SK-N-SH (cell line): ENCODE measurements at regions not wholly inside any gene's neighbourhood (a gene's known extent, or its start where the extent isn't known, plus 50 kb on each side); places are given as distances from the start of the nearest gene placed in this dataset.

Experiments
- CTCF ChIA-PET: fragments of 300-600, 350-600 bp; formaldehyde crosslinking; extraction: SDS; loops from one replicate; lab custom pipeline; 2021; lab: Yijun Ruan, JAX
- POLR2A ChIA-PET: fragments of 350-600 bp; sonication (Branson Sonifier 250); formaldehyde crosslinking; extraction: SDS; loops from one replicate; lab custom pipeline; 2020; ENCODE audit warnings: antibody characterized with exemption, inconsistent platforms; lab: Yijun Ruan, JAX
- DNase-seq: peaks from one replicate; pipeline ENCODE4 v3.0.0; 2012
- H2AFZ ChIP-seq: fragments of 200-600 bp; sonication (generic); 2 replicates; pipeline ENCODE4 v1.8.1; 2016; ENCODE audit warnings: antibody characterized with exemption, mild to moderate bottlenecking, low read depth
- H3F3A ChIP-seq: fragments of 200-600 bp; sonication (generic); replicated peaks from 2 replicates; pipeline ENCODE3; 2016; ENCODE audit warnings: antibody characterized with exemption, mild to moderate bottlenecking; ENCODE audit not compliant: insufficient read depth
- H3K27ac ChIP-seq, 2 experiments: fragments of 200-500 bp in 1 of 2; fragments of 200-600 bp in 1 of 2; sonication (Bioruptor generic) in 1 of 2; sonication (generic), shearing (Covaris generic) in 1 of 2; 2 replicates each; pipeline versions ENCODE4 v1.5.1 to v1.6.1; 2014 to 2016; ENCODE audit warnings: low read depth in 2 of 2, inconsistent platforms in 1 of 2, low read length in 1 of 2, mild to moderate bottlenecking in 1 of 2, mixed read lengths in 1 of 2
- H3K27me3 ChIP-seq: fragments of 200-600 bp; sonication (generic), shearing (Covaris generic); 2 replicates; pipeline ENCODE4 v1.6.1; 2016; ENCODE audit warnings: mixed run types; ENCODE audit not compliant: insufficient read depth
- H3K36me3 ChIP-seq, 2 experiments: fragments of 200-500 bp in 1 of 2; fragments of 200-600 bp in 1 of 2; sonication (Bioruptor generic) in 1 of 2; sonication (generic) in 1 of 2; replicated peaks in 1 of 2; 2 replicates each; pipeline versions ENCODE3 to v1.5.1; 2014 to 2016; ENCODE audit warnings: low read length in 1 of 2, mild to moderate bottlenecking in 1 of 2; ENCODE audit not compliant: insufficient read depth in 2 of 2, control insufficient read depth in 1 of 2
- H3K4me1 ChIP-seq, 2 experiments: fragments of 200-500 bp in 1 of 2; fragments of 200-600 bp in 1 of 2; sonication (Bioruptor generic) in 1 of 2; sonication (generic), shearing (Covaris generic) in 1 of 2; 2 replicates each; pipeline versions ENCODE4 v1.5.1 to v1.6.1; 2014 to 2016; ENCODE audit warnings: low read depth in 1 of 2, low read length in 1 of 2, mixed run types in 1 of 2; ENCODE audit not compliant: insufficient read depth in 2 of 2, control insufficient read depth in 1 of 2
- H3K4me2 ChIP-seq: fragments of 200-600 bp; sonication (generic), shearing (Covaris generic); 2 replicates; pipeline ENCODE4 v1.6.1; 2017; ENCODE audit warnings: mixed run types
- H3K4me3 ChIP-seq, 2 experiments: fragments of 200-500 bp in 1 of 2; fragments of 200-600 bp in 1 of 2; sonication (Bioruptor generic) in 1 of 2; sonication (generic), shearing (Covaris generic) in 1 of 2; 2 replicates each; pipeline versions ENCODE4 v1.5.1 to v1.8.1; 2014 to 2016; ENCODE audit warnings: low read depth in 2 of 2, inconsistent platforms in 1 of 2, low read length in 1 of 2, mild to moderate bottlenecking in 1 of 2, mixed read lengths in 1 of 2, moderate library complexity in 1 of 2
- H3K79me2 ChIP-seq: fragments of 200-600 bp; sonication (generic); 2 replicates; pipeline ENCODE4 v1.8.1; 2017; ENCODE audit warnings: mild to moderate bottlenecking; ENCODE audit not compliant: insufficient read depth
- H3K9ac ChIP-seq: fragments of 200-600 bp; sonication (generic); 2 replicates; pipeline ENCODE4 v1.6.1; 2017; ENCODE audit warnings: mixed run types
- H3K9me2 ChIP-seq: fragments of 200-600 bp; sonication (generic); 2 replicates; pipeline ENCODE4 v1.6.1; 2017; ENCODE audit warnings: mixed run types
- H3K9me3 ChIP-seq: fragments of 200-600 bp; sonication (generic); 2 replicates; pipeline ENCODE4 v1.6.1; 2017; ENCODE audit warnings: mixed run types, mild to moderate bottlenecking, moderate library complexity
- H4K20me1 ChIP-seq: fragments of 200-600 bp; sonication (generic); 2 replicates; pipeline ENCODE4 v1.6.1; 2017; ENCODE audit warnings: mild to moderate bottlenecking, mixed run types; ENCODE audit not compliant: insufficient read depth
- ELF1 ChIP-seq: IDR thresholded peaks from 2 replicates; pipeline ENCODE4 v1.4.0; 2012
- EP300 ChIP-seq, 2 experiments: IDR thresholded peaks; 2 replicates each; pipeline versions ENCODE4 v1.4.0 to v1.6.1; 2012; ENCODE audit warnings: borderline replicate concordance in 1 of 2, low read depth in 1 of 2, low read length in 1 of 2
- FOSL2 ChIP-seq: IDR thresholded peaks from 2 replicates; pipeline ENCODE4 v1.4.0; 2012; ENCODE audit warnings: low read depth, mild to moderate bottlenecking, moderate library complexity, borderline replicate concordance
- FOXJ3 ChIP-seq: sonication (generic); formaldehyde crosslinking; IDR thresholded peaks from 2 replicates; pipeline ENCODE4 v1.5.1; 2020; ENCODE audit warnings: mild to moderate bottlenecking, missing genetic modification reagents
- GABPA ChIP-seq: IDR thresholded peaks from 2 replicates; pipeline ENCODE4 v1.4.0; 2012; ENCODE audit warnings: low read depth, mild to moderate bottlenecking
- JUND ChIP-seq: IDR thresholded peaks from 2 replicates; pipeline ENCODE4 v1.4.0; 2012
- MAX ChIP-seq: IDR thresholded peaks from 2 replicates; pipeline ENCODE4 v1.4.0; 2012; ENCODE audit warnings: low read depth
- MEF2A ChIP-seq: IDR thresholded peaks from 2 replicates; pipeline ENCODE4 v1.4.0; 2012; ENCODE audit warnings: low read depth, borderline replicate concordance
- MXI1 ChIP-seq: IDR thresholded peaks from 2 replicates; pipeline ENCODE4 v1.6.1; 2012; ENCODE audit warnings: mild to moderate bottlenecking, low read depth, low read length, improper control_type of control experiment
- NFIC ChIP-seq: IDR thresholded peaks from 2 replicates; pipeline ENCODE4 v1.4.0; 2012; ENCODE audit warnings: borderline replicate concordance
- PBX3 ChIP-seq: IDR thresholded peaks from 2 replicates; pipeline ENCODE4; 2012
- POLR2AphosphoS5 ChIP-seq: IDR thresholded peaks from 2 replicates; pipeline ENCODE4 v1.6.1; 2012; ENCODE audit warnings: low read depth, low read length
- RFX5 ChIP-seq: IDR thresholded peaks from 2 replicates; pipeline ENCODE4 v1.6.1; 2012; ENCODE audit warnings: mild to moderate bottlenecking, improper control_type of control experiment, low read length
- SIN3A ChIP-seq: IDR thresholded peaks from 2 replicates; pipeline ENCODE4 v1.6.1; 2012; ENCODE audit warnings: low read depth, mild to moderate bottlenecking, low read length, moderate library complexity, borderline replicate concordance
- TCF12 ChIP-seq: IDR thresholded peaks from 2 replicates; pipeline ENCODE4 v1.4.0; 2012
- TEAD4 ChIP-seq: IDR thresholded peaks from 2 replicates; pipeline ENCODE4 v1.4.0; 2012; ENCODE audit warnings: mild to moderate bottlenecking, borderline replicate concordance; ENCODE audit not compliant: insufficient read depth
- YY1 ChIP-seq: IDR thresholded peaks from 2 replicates; pipeline ENCODE4 v1.4.0; 2012; ENCODE audit warnings: low read depth, mild to moderate bottlenecking
- ZBTB33 ChIP-seq: IDR thresholded peaks from 2 replicates; pipeline ENCODE4 v1.4.0; 2012; ENCODE audit warnings: low read depth, borderline replicate concordance
- WGBS: methylation state at CpG from one replicate; pipeline ENCODE4 v1.1.6; 2017; ENCODE audit warnings: low lambda C conversion rate; 5-methylcytosine and 5-hydroxymethylcytosine counted together
- TF ChIP-seq, protein P1 (sequence below): fragments of 200-600 bp; sonication (generic); IDR thresholded peaks from 2 replicates; pipeline ENCODE4 v1.6.1; 2017; ENCODE audit warnings: antibody characterized with exemption, mild to moderate bottlenecking, moderate library complexity
- TF ChIP-seq, protein P2 (sequence below): IDR thresholded peaks from 2 replicates; pipeline ENCODE4 v1.4.0; 2012; ENCODE audit warnings: low read depth, borderline replicate concordance
- TF ChIP-seq, protein P3 (sequence below): fragments of 150-350 bp; IDR thresholded peaks from 2 replicates; pipeline ENCODE4 v1.6.1; 2016; ENCODE audit warnings: mild to moderate bottlenecking, low read depth, low read length
- TF ChIP-seq, protein P4 (sequence below): fragments of 150-350 bp; IDR thresholded peaks from 2 replicates; pipeline ENCODE4 v1.6.1; 2017; ENCODE audit warnings: antibody characterized with exemption, low read length, low read depth, borderline replicate concordance

DNA sequence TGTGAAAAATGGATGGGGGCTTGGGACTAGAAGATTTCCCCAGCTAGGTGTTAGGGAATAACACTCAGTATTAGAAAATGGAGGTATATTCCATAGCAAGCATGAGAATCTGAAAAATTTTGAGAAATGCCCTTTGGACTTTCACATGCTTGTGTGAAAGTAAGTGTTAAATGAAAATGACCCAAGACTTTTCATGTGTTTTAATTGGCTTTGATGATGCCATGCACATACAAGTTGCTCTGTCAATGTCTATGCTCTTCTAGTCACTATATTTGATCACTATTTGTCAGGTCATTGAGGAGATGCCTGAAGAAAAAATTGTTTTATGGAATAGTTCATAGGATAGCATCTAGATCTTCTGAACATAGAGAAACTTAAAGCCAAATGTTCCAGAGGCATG lies 147.6 kb downstream of the SH2D1A start (continued):
- TF ChIP-seq PBX3 (no peak), POLR2AphosphoS5 (no peak), JUND (no peak), FOSL2 (no peak)
- TF ChIP-seq, protein P1, sequence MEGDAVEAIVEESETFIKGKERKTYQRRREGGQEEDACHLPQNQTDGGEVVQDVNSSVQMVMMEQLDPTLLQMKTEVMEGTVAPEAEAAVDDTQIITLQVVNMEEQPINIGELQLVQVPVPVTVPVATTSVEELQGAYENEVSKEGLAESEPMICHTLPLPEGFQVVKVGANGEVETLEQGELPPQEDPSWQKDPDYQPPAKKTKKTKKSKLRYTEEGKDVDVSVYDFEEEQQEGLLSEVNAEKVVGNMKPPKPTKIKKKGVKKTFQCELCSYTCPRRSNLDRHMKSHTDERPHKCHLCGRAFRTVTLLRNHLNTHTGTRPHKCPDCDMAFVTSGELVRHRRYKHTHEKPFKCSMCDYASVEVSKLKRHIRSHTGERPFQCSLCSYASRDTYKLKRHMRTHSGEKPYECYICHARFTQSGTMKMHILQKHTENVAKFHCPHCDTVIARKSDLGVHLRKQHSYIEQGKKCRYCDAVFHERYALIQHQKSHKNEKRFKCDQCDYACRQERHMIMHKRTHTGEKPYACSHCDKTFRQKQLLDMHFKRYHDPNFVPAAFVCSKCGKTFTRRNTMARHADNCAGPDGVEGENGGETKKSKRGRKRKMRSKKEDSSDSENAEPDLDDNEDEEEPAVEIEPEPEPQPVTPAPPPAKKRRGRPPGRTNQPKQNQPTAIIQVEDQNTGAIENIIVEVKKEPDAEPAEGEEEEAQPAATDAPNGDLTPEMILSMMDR, result no peak
- TF ChIP-seq, protein P2, sequence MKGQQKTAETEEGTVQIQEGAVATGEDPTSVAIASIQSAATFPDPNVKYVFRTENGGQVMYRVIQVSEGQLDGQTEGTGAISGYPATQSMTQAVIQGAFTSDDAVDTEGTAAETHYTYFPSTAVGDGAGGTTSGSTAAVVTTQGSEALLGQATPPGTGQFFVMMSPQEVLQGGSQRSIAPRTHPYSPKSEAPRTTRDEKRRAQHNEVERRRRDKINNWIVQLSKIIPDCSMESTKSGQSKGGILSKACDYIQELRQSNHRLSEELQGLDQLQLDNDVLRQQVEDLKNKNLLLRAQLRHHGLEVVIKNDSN, result no peak

DNA sequence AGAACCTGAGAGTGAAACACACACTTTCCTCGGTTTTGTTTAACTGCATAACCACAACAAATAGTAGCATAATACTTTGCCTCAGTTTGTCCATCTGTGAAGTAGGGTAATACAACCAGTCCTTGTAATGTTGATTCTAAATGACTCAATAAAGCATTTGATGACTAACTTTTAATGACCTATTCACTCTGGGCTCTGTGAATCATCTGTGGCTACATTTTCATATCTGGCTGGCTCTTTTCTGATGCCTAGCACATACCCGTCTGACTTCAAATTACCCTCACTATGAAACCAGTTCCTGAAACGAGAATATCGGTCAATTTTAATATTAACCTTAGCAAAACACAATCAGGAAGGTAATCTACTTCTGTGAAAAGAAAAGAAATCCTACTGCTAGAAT lies 151.0 kb downstream of the SH2D1A start:
- H3K9me2 ChIP-seq, result no peaks in the 10 kb centered on the region
- TF ChIP-seq MAX (no peak), GABPA (no peak), PBX3 (no peak), FOSL2 (no peak), POLR2AphosphoS5 (no peak), ZBTB33 (no peak), RFX5 (no peak), MXI1 (no peak), ELF1 (no peak), FOXJ3 (CRISPR knock-in tag) (no peak), NFIC (no peak), TCF12 (no peak), MEF2A (no peak), TEAD4 (no peak), YY1 (no peak), SIN3A (no peak), EP300 (IDR thresholded peaks at IDR 0.05; ENCODE audit: borderline replicate concordance in 1 of 2, low read depth in 1 of 2, low read length in 1 of 2) (no peak)
- TF ChIP-seq, protein P3, sequence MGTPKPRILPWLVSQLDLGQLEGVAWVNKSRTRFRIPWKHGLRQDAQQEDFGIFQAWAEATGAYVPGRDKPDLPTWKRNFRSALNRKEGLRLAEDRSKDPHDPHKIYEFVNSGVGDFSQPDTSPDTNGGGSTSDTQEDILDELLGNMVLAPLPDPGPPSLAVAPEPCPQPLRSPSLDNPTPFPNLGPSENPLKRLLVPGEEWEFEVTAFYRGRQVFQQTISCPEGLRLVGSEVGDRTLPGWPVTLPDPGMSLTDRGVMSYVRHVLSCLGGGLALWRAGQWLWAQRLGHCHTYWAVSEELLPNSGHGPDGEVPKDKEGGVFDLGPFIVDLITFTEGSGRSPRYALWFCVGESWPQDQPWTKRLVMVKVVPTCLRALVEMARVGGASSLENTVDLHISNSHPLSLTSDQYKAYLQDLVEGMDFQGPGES, result no peak
- TF ChIP-seq, protein P2, result no peak
- TF ChIP-seq, protein P4, sequence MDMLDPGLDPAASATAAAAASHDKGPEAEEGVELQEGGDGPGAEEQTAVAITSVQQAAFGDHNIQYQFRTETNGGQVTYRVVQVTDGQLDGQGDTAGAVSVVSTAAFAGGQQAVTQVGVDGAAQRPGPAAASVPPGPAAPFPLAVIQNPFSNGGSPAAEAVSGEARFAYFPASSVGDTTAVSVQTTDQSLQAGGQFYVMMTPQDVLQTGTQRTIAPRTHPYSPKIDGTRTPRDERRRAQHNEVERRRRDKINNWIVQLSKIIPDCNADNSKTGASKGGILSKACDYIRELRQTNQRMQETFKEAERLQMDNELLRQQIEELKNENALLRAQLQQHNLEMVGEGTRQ, result no peak
- TF ChIP-seq, all 33 proteins: peak for 0
- WGBS, result 21% methylated on average over 4 of the region's 4 CpGs
- H3K27me3 ChIP-seq, result no peaks in the 10 kb centered on the region
- ChIA-PET CTCF (no interaction called here), POLR2A (no interaction called here)
- no peaks in the 10 kb centered on the region for H3K79me2 ChIP-seq
- H3K9ac ChIP-seq, result no peak overlapping the region
- H3K9me3 ChIP-seq, result no peaks in the 10 kb centered on the region
- no peak overlapping the region for H2AFZ ChIP-seq
- no peak for DNase-seq
- H3K4me3 ChIP-seq, result no peak overlapping the region
- no peaks in the 10 kb centered on the region for H3K4me1 ChIP-seq
- no peak overlapping the region for H3K27ac ChIP-seq
- no peaks in the 10 kb centered on the region for H4K20me1 ChIP-seq
- H3F3A ChIP-seq, result no peaks in the 10 kb centered on the region
- H3K4me2 ChIP-seq, result no peak overlapping the region
- H3K36me3 ChIP-seq, result no peaks in the 10 kb centered on the region
